Jurkat, Clone E6-1 (cell line): ENCODE measurements at regions not wholly inside any gene's neighbourhood (a gene's known extent, or its start where the extent isn't known, plus 50 kb on each side); places are given as distances from the start of the nearest gene placed in this dataset.

Experiments
- DNase-seq: peaks from one replicate; pipeline ENCODE4 v3.0.0-alpha.2; 2011; ENCODE audit warnings: low read depth, low spot score
- H3K4me3 ChIP-seq: 2 replicates; pipeline ENCODE4 v1.5.1; 2011; ENCODE audit warnings: mild to moderate bottlenecking, low read length, control low read depth, moderate library complexity

DNA sequence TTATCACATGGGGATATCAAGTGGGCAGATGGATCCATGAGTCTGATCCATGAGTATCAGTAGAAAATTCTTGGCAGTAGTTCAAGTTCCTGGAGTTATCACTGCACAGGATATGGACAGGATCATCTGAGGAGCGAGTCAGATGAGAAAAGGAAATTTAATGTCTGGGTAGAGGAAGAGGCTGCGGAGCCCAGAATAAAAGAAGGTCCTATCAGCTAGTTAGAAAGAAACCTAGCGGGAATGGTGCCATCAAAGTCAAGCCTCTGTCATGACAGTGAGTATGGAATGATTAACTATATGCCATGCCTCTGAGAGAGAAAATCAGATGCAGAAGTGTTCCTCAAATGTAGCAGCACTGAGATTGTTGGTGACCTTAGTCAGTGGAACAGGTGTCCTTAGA is 248.1 kb downstream of the PIK3R1 start:
- no peak for DNase-seq
- no peak overlapping the region for H3K4me3 ChIP-seq

DNA sequence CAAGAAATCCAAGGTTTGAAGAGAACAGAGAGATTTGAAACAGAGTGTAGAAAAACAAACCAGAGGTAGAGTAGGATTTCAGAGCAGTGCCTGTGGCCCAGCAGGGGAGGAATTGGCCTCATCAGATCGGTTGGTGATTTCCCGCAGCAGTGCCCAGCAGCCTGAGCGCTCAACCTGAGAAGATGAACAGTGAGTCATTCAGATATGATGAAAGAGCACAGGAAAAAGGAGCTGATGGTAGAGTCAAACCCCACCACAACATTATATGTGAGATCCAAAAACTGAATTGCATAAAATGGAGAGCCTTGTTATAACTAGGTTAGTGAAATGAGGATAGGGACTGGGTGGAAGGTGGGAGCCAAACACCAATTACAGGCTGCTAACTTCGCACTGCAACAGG is 248.9 kb downstream of the PIK3R1 start:
- H3K4me3 ChIP-seq: no peak overlapping the region
- no peak for DNase-seq

DNA sequence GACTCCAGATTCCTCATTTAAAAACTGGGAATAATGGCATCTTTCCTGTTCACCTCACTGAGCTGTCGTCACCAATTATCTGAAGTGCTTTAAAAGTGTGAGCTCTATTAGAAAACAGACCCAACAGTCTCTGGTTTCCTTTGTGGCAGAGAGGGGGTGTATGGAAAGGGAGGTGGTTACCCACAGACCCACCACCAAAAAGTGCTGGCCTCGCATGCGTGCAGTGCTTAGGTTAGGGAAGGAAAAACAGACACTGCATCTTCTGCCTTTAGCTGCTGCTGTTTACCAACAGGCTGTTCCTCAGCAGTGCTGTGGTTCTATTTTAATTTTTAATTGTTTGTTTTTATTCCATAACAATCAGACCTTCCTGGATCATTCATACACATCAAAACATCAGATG is 249.6 kb downstream of the PIK3R1 start:
- no peak overlapping the region for H3K4me3 ChIP-seq
- peak; percentile 71 for DNase-seq

DNA sequence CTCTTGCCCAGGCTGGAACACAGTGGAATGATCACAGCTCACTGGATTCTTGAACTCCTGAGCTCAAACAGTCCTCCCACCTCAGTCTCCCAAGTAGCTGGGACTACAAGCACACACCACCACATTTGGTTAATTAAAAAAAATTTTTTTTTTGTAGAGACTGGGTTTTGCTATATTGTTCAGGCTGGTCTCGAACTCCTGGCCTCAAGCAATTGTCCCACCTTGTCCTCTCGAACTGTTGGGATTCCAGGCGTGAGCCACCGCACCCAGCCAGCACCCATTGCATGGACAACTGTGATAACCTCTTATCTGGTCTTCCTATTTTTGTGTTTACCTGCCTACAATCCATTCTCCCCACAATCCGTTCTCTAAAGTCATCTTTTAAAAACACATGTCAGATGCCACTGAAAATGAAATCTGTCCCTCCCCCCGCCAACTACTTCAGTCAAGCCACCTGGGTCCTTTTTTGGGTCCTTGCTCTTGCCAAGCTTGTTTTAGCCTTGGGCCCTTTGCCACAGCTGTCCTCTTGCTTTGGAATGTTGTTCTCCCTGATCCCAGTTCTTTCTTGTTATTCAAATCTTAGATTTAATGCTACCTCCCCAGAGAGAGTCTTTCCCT is 250.5 kb downstream of the PIK3R1 start:
- no peak overlapping the region for H3K4me3 ChIP-seq
- no peak for DNase-seq

DNA sequence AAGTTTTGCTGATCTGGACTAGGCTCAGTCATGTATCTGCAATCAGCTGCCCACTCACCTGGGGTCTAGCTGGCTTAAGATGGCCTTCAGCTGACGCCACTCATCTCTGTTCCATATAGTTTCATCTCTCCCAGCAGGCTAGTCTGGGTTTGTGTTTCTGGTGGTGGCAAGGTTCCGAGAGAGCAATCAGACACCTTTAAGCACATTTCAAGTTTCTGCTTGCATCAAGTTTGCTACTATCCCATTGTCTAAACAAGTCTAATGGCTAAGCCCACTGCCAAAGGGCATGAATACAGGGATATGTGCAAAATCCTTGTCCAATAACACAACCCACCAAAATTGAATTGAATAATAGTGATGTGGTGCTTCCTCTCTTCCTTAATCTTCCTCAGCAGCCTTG is 251.7 kb downstream of the PIK3R1 start:
- DNase-seq: no peak
- H3K4me3 ChIP-seq: no peak overlapping the region

DNA sequence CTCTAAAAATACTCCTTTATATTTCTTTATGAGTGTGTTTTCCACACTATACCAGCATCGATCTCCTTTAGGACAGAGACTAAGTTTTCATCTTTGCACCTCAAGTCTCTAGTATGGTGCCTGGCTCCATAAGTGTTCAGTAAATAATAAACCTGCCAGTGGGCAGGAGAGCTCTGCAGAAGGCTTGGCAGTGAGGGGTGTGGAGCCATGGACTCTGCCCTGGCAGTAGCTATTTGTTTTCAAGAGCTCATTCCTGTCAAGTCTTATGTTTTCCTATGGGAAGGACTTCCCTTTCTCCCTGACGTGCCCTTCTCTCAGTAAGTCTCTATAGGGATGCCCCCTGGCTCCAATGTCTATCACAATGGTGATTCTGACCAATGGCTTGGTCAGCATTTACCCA is 252.2 kb downstream of the PIK3R1 start:
- DNase-seq: no peak
- no peak overlapping the region for H3K4me3 ChIP-seq

DNA sequence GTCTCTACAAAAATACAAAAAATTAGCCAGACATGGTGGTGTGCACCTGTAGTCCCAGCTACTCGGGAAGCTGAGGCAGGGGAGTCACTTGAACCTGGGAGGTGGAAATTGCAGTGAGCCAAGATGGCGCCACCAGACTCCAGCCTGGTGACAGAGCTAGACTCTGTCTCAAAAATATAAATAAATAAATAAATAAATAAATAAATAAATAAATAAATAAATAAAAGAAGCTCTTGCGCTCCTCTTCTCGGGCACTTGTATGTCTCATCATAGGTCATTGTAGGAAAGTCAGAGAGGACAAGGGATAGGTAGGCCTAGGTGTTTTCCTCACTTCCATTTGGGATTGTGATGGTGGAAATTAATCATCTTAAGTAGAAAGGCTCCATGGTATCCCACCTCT is 252.8 kb downstream of the PIK3R1 start:
- DNase-seq: no peak
- H3K4me3 ChIP-seq: no peak overlapping the region

DNA sequence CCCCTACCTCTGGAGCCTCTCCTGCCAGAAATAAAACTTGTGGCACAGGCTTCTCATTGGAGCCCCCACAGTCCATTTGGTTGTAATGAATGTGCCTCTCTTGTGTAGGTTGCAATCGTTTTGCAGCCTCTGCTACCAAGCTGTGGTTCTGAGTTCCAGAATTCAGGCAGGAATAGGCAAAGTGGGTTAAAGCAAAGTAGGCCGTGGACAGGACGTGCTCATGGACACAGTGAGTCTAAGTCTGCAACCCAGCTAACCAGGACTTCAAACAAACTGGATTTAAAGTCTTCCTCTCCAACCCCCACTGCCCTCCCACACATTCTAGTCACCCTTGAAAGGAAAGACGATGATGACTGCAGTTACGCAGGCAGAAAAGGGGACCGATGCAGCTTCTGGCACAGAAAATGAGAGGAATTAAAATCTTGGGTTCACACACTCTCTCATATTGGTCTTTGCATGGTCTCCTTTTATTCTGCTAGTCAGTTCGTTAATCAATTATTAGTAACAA is 260.0 kb downstream of the PIK3R1 start:
- H3K4me3 ChIP-seq: no peak overlapping the region
- no peak for DNase-seq

DNA sequence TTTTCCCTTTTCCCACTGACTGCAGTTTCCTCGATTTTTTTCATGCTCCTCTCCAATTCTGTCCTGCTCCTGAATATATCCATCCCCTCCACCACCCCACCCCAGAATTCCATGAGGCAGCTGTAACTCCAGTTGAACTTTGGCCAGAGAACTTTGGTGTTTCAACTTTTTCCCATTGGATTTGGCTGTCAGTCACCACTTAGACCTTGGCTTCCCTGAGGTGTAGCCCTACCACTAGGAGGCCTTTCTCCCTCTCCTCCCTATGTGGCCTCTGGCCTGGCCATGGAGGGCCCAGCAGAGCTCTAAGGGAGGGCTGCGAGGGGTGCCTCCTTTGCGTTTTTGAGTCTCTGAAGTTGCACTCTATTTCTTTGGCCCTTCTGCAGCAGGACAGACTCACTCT is 261.3 kb downstream of the PIK3R1 start:
- H3K4me3 ChIP-seq: no peak overlapping the region
- no peak for DNase-seq

DNA sequence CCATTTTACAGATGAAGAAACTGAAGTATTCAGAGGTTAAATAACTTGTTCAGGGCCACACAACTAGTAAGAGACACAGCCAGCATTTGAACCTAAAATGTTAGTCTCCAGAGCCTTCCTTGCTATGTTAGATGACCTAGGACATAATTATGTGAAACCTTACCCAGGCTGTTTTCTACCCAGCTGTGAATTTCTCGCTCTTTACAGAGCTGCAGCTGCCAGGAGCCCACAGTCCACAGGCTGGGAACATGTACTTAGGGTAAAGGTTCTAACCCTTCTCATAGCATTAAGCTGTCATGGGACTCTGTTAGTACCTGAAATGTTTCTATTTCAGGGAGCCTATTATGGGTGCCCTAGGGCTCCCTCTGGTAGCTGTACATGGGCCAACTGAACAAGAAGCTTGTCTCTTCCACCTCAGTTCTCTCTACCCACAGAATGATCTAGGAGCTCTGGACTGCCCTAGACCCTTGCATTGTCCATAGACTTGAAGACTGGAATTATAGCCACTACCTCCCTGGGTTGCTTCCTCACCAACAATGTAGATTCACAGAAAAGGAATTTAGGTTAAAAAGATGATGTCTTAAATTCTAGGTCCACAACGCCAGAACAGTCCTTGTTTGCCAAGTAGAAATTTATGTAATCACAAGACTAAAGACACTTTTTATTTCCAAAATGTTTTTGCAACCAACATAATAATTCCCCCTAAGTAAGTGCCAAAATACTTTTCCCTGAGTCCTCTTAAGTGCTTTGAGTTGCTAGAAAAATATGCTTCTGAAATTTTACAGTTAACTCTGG is 262.9 kb downstream of the PIK3R1 start:
- no peak for DNase-seq
- H3K4me3 ChIP-seq: no peak overlapping the region

DNA sequence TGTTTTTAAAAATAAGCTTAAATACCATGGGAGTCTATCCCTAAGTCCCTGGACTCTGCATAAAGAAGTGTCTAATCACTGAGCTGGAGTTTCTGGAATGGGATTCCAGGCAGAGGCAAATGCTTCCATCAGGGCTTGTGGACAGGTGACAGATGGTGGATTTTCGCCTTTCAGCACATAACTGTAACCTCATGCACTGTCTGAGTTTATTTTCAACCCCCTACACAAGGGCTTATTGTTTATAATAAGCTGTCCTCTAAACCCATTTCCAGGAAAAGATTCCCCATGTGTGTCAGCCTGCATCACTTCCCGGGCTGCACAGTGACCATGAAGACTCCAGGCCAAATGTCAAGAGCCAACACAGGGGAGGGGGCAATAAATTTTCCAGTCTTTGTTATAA is 264.0 kb downstream of the PIK3R1 start:
- no peak overlapping the region for H3K4me3 ChIP-seq
- DNase-seq: no peak

DNA sequence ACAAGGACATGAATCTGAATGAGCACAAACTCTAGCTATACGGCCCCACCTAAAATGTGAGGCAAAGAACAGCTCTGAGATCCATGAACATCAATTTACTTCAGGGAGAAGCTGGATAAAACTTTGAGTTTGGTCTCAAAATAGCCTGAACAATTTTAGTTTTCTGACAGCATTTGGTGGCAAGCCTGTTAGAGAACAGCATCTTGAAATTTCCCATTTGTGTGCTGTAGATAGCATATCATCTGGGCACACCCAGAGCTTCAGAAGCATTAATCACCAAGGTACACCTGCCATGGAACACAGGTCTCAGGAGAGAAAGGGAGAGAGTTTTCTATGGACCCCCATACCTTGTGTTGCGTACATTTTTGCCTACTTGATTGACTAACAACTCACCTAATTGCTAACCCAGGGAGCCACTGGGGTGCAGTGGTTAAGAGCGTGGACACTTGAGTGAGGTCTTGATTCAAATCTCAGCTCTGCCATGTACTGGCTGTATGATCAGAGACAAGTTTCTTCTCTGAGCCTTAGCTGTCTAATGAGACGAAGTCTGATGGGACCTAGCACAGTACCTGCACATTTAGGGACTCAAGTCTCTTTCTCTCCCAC is 264.9 kb downstream of the PIK3R1 start:
- H3K4me3 ChIP-seq: no peak overlapping the region
- DNase-seq: no peak

DNA sequence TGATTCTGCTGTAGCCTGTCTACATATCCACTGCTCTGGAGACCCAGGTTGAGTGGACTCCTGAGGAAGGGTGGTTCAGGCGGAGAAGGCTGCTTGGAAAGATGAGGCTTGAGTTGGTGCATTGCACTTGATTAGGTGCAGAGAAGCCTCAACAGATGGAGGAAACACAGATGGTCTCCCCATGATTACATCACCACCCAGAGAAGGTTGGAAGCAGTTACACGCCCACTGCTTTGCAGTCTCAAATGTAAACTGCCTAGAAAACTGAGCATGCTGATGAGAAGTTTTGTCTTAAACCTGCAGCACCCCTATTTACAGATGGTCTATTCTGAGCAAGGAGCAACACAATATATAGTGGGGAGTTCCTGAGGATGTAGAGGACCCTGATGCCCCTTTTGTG is 266.6 kb downstream of the PIK3R1 start:
- H3K4me3 ChIP-seq: no peak overlapping the region
- no peak for DNase-seq

DNA sequence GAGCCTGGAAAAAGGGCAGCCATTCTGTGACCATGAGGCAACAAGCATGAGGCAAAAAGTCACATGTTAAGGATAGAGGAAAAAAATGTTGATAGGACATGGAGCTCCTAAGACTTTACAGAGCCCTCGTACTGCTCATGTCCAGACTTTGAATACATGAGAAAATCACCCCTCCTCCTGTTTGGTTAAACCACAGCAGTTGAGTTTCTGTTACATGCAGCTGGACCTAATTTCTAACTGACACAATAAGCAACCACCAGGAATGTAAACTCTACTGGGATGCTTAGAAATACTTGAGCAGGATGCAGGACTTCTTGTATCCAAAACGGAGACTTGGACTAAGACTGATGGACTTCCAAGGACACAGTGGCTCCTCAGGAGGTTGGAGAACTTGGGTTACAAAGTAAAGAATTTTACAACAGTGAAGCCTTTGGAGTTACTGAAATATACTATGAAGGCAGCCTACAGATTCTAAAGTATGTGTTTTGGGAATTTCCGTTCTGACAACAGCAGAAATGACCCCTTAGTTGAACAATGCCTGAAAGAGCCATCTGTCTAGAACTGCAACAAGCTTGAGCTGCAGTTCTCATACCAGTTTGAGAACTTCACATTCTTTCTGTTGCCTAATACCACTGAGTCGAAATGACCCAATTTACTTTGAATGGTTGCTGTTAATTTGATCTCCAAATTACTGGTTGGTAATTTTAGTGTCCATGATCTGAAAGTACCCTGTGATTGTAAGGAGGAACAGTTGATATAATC is 268.9 kb downstream of the PIK3R1 start:
- DNase-seq: no peak
- no peak overlapping the region for H3K4me3 ChIP-seq

DNA sequence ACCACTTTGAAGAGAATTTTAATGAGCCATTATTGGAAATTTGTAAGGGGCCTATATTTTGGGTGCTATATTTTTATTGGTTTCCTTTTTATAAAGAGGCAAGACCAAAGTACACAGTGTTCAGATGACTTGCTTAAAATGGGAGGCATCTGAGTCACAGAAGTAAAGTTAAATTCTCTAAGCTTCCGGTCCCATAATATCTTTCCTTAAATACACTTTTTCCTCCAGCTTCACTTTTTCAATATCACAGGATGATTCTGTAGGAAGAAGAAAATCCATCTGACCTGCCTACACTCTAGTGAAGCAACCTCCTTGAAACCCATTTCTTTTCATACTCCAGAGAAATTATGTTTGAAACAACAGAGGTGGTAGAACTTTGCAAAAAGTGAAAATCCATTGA is 274.0 kb downstream of the PIK3R1 start:
- no peak overlapping the region for H3K4me3 ChIP-seq
- DNase-seq: no peak

DNA sequence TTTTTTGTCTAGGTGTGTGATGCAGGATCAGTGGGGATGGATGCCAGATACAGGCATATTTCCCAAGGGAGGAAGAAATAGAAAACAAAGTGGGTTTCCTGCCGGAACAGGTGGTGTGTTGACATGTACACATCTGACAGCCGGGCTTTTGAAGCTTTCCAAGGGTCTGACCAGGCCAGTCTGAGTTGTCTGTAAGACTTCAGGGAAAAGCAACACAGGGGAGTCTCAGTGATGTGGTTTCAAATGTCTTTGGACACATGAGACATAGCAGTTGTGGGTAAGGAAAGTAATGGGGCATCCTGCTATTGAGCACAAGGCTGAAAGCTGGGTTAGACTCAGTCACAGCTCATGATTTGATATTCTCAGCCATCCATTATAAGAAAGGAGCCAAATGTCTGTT is 274.9 kb downstream of the PIK3R1 start:
- H3K4me3 ChIP-seq: no peak overlapping the region

DNA sequence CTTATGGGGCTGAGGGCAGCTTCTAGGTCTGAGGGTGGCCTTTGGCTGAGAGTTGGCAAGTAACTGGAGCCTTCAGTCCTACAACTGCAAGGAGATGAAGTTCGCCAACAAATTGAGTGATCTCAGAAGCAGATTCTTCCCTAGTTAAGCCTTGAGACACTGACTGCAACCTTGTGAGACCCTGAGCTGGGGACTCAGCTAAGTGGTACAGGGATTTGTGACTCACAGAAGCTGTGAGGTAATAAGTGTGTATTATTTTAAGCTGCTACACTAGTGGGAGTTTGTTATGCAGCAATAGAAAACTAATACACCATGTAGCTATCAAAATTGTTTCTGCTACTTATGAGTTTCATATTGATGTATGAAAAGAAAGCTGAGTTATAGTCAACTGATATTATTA is 279.2 kb downstream of the PIK3R1 start:
- DNase-seq: no peak
- H3K4me3 ChIP-seq: no peak overlapping the region

More for the DNA sequence above, 274.9 kb downstream of the PIK3R1 start:
- DNase-seq: no peak

DNA sequence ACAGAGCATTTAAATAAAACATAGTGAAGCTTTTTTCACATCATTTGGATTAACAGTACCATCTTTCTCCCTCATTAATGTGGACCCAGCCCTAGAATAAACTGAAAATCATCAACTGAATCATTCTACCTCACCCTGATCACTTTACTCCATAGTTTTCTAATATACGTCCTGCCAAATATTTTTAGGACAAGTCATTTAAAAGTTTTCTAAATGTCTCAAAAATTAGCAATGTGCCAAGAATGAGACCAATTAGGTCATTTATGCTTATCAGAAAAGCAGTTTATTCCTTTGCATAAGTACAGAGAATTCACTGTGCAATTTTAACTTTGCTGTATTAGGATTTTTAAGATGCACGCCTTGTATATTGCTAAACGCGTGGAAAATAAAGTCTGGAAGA is 284.4 kb downstream of the PIK3R1 start:
- H3K4me3 ChIP-seq: no peak overlapping the region
- no peak for DNase-seq

DNA sequence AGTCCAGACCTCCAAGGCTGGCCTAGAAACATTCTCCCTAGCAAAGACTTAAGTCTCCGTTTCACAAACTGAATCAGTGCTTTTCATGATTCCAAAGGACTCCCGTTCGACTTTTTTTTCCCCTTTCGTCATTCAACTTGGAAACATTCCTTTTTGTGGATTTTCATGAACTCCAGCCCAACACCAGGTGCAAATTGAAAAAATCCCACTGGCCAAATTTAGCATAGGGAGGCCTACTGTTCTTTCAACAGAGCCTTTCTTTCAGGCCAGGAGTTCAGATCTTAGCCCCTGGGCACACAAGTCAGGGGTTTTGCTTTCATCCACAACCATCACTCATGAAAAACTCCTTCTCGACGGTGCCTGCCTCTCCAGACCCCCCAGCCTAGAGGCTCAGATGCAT is 285.3 kb downstream of the PIK3R1 start:
- DNase-seq: no peak
- H3K4me3 ChIP-seq: no peak overlapping the region

DNA sequence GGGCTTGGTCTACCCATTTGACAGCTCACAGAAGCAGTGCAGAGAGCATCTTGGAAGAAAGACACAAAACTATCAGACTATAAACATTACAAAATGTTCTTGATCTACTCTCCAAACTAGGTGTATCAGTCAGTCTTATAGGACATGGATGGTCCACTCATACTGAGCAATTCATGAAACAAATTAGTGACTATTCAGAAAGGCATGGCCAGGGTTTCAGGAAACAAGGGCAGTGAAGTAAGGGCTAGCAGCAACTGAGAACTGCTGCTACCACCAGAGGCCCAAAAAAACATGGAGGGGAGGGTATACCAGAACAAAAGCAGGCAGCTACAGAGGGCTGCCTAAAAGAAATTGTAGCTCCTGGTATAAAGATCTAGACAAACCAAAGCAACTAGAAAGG is 287.0 kb downstream of the PIK3R1 start:
- no peak for DNase-seq
- no peak overlapping the region for H3K4me3 ChIP-seq
